Activated T-cell treated with anti-CD3 and anti-CD28 coated beads, Interleukin-2, amount 50 U/mL, for 72 hours (primary cell): ENCODE measurements at regions not wholly inside any gene's neighbourhood (a gene's known extent, or its start where the extent isn't known, plus 50 kb on each side); places are given as distances from the start of the nearest gene placed in this dataset.

Source experiments
- ATAC-seq, 2 donors: fragments of 150-1000 bp; cut with Tn5 transposase; replicated peaks in 1 of 2; 2 replicates each; pipeline ENCODE4 v1.10.0; 2021; ENCODE audit warnings: moderate library complexity in 2 of 2, mild to moderate bottlenecking in 1 of 2
- DNase-seq, 2 donors: peaks; one replicate each; pipeline ENCODE4 v3.0.0; 2021 to 2022; ENCODE audit warnings: mixed read lengths in 1 of 2
- H3K27ac Mint-ChIP-seq: one replicate; pipeline ENCODE4 v1.8.0; 2022; ENCODE audit warnings: mild to moderate bottlenecking, moderate library complexity, mixed read lengths
- H3K27me3 Mint-ChIP-seq: one replicate; pipeline ENCODE4 v1.8.0; 2022; ENCODE audit warnings: low read depth, mixed read lengths
- H3K36me3 Mint-ChIP-seq, 2 donors: one replicate each; pipeline ENCODE4 v1.8.0; 2022; ENCODE audit warnings: mixed read lengths in 2 of 2, mild to moderate bottlenecking in 1 of 2; ENCODE audit not compliant: insufficient read depth in 2 of 2
- H3K4me1 Mint-ChIP-seq: one replicate; pipeline ENCODE4 v1.8.0; 2022; ENCODE audit warnings: low read depth, mixed read lengths
- H3K4me3 Mint-ChIP-seq, 2 donors: one replicate each; pipeline ENCODE4 v1.8.0; 2022; ENCODE audit warnings: mild to moderate bottlenecking in 2 of 2, mixed read lengths in 2 of 2, moderate library complexity in 2 of 2
- H3K9me3 Mint-ChIP-seq, 2 donors: one replicate each; pipeline ENCODE4 v1.8.0; 2022; ENCODE audit warnings: mixed read lengths in 2 of 2

- Mint-ChIP-seq H3K27me3 (no peaks in the 10 kb centered on the region), H3K4me3 (no peak overlapping the region), H3K27ac (no peak overlapping the region), H3K9me3 (peaks cover 3 to 6% of the 10 kb centered on the region in 2 donors), H3K36me3 (no peaks in the 10 kb centered on the region), H3K4me1 (no peaks in the 10 kb centered on the region)
- no peak for DNase-seq
- ATAC-seq = no peak
These were observed 1280.1 kb downstream of the KCNT2 start for GRCh38 chr1:195328102-195328501.

GRCh38 chr1:195327361-195327760 is 1280.9 kb downstream of the KCNT2 start:
- Mint-ChIP-seq H3K4me1 (no peaks in the 10 kb centered on the region), H3K36me3 (no peaks in the 10 kb centered on the region), H3K27me3 (no peaks in the 10 kb centered on the region)

GRCh38 chr1:195326325-195326724 is 1281.9 kb downstream of the KCNT2 start:
- H3K27ac Mint-ChIP-seq = no peak overlapping the region
- H3K4me1 Mint-ChIP-seq = no peaks in the 10 kb centered on the region
- no peaks in the 10 kb centered on the region for H3K27me3 Mint-ChIP-seq
- ATAC-seq (no peak), DNase-seq (no peak)
- no peaks in the 10 kb centered on the region for H3K36me3 Mint-ChIP-seq
- no peak overlapping the region for H3K4me3 Mint-ChIP-seq
- peaks cover 1 to 5% of the 10 kb centered on the region in 2 donors for H3K9me3 Mint-ChIP-seq

More at GRCh38 chr1:195327361-195327760, 1280.9 kb downstream of the KCNT2 start:
- Mint-ChIP-seq H3K27ac (no peak overlapping the region), H3K4me3 (no peak overlapping the region), H3K9me3 (peaks cover 3 to 5% of the 10 kb centered on the region in 2 donors)
- no peak for DNase-seq
- ATAC-seq = no peak

GRCh38 chr1:195325181-195325580 is 1283.1 kb downstream of the KCNT2 start:
- H3K4me3 Mint-ChIP-seq = no peak overlapping the region
- peaks cover 3 to 8% of the 10 kb centered on the region in 2 donors for H3K9me3 Mint-ChIP-seq
- no peaks in the 10 kb centered on the region for H3K36me3 Mint-ChIP-seq
- DNase-seq (no peak), ATAC-seq (no peak)
- no peaks in the 10 kb centered on the region for H3K4me1 Mint-ChIP-seq
- H3K27ac Mint-ChIP-seq = no peak overlapping the region
- no peaks in the 10 kb centered on the region for H3K27me3 Mint-ChIP-seq

- no peaks in the 10 kb centered on the region for H3K27me3 Mint-ChIP-seq
- no peaks in the 10 kb centered on the region for H3K36me3 Mint-ChIP-seq
- H3K9me3 Mint-ChIP-seq = peaks cover 0 to 2% of the 10 kb centered on the region in 2 donors
- no peak for DNase-seq
- H3K4me3 Mint-ChIP-seq = no peak overlapping the region
- ATAC-seq = no peak
- no peaks in the 10 kb centered on the region for H3K4me1 Mint-ChIP-seq
- no peak overlapping the region for H3K27ac Mint-ChIP-seq
These were observed 1302.0 kb downstream of the KCNT2 start for GRCh38 chr1:195306281-195306680.

DNA sequence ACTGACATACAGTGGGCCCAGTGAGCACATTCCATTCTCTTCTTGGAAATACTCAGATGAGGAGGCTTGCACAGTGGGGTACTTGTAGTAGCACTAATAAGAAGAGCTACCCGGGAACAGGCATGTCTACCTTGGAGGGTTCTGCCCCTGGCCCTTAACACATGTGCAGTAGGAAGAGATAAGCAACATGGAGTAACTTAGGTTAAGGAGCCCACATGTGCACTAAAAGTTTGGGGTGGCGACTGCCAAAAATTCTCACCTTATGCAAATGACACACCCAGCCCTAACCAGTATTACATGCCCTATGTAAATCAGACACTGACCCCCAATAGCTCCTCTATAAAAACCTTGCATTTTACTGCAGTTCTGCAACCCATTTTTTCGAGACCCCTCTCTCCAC is 1313.3 kb downstream of the KCNT2 start:
- no peaks in the 10 kb centered on the region for H3K36me3 Mint-ChIP-seq
- H3K4me1 Mint-ChIP-seq = no peaks in the 10 kb centered on the region
- H3K27ac Mint-ChIP-seq = no peak overlapping the region
- H3K27me3 Mint-ChIP-seq = no peaks in the 10 kb centered on the region
- DNase-seq (no peak), ATAC-seq (no peak)
- no peaks in the 10 kb centered on the region for H3K9me3 Mint-ChIP-seq
- H3K4me3 Mint-ChIP-seq = no peak overlapping the region

GRCh38 chr1:195278644-195279043 is 1329.6 kb downstream of the KCNT2 start:
- Mint-ChIP-seq H3K9me3 (no peaks in the 10 kb centered on the region), H3K36me3 (no peaks in the 10 kb centered on the region), H3K4me1 (no peaks in the 10 kb centered on the region), H3K27me3 (no peaks in the 10 kb centered on the region), H3K4me3 (no peak overlapping the region), H3K27ac (no peak overlapping the region)
- DNase-seq (no peak), ATAC-seq (no peak)

DNA sequence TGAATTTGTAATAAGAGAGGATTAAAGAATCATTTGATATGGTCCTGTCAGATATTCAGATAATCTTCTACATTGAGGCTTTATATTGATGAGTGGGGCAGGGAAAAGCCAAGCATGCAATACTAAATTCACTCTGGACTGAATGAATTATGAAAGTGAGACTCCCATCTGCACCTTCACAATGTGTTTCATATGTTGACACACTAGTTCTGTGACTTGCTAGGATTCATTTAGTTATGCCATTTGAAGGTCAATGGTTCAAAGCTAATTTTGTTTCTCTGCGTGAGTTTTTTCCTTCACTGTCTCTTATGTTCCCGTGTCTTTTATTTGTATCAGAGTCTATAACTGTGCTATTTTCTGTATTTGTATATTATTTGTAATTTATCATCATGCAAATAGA is 1332.5 kb downstream of the KCNT2 start:
- Mint-ChIP-seq H3K4me1 (no peaks in the 10 kb centered on the region), H3K9me3 (no peaks in the 10 kb centered on the region), H3K36me3 (no peaks in the 10 kb centered on the region), H3K27me3 (no peaks in the 10 kb centered on the region), H3K27ac (no peak overlapping the region), H3K4me3 (no peak overlapping the region)
- DNase-seq (no peak), ATAC-seq (no peak)

- H3K9me3 Mint-ChIP-seq = peaks cover 0 to 5% of the 10 kb centered on the region in 2 donors
These were observed 1356.3 kb downstream of the KCNT2 start for GRCh38 chr1:195251900-195252299.

GRCh38 chr1:195243492-195243891 is 1364.7 kb downstream of the KCNT2 start:
- Mint-ChIP-seq H3K27ac (no peak overlapping the region), H3K4me1 (no peaks in the 10 kb centered on the region), H3K36me3 (no peaks in the 10 kb centered on the region), H3K4me3 (no peak overlapping the region), H3K9me3 (no peaks in the 10 kb centered on the region), H3K27me3 (no peaks in the 10 kb centered on the region)
- no peak for ATAC-seq
- no peak for DNase-seq

More at GRCh38 chr1:195251900-195252299, 1356.3 kb downstream of the KCNT2 start:
- Mint-ChIP-seq H3K4me1 (no peaks in the 10 kb centered on the region), H3K4me3 (no peak overlapping the region), H3K36me3 (no peaks in the 10 kb centered on the region), H3K27me3 (no peaks in the 10 kb centered on the region), H3K27ac (no peak overlapping the region)
- ATAC-seq = no peak
- no peak for DNase-seq

DNA sequence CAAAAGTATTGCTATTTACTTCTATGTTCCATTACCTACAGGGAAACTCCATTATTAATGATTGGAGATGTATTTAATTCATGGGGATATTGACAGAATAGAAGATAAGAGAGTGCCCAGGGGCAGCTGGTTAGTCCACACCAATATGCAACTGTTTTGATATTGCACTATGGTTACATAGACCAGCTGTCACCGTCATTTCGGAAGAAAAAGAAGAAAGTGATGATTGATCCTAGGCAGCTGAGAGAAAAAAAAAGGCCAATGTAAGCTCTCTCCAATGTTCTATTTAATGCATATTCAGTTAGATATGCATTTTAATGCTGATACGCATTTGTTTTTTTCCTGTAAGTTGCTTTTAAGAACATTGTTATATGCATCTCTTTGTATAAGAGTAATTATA is 1367.2 kb downstream of the KCNT2 start:
- no peak overlapping the region for H3K27ac Mint-ChIP-seq
- no peak for ATAC-seq

GRCh38 chr1:195238313-195238712 is 1369.9 kb downstream of the KCNT2 start:
- H3K9me3 Mint-ChIP-seq = no peaks in the 10 kb centered on the region
- ATAC-seq = no peak
- no peaks in the 10 kb centered on the region for H3K36me3 Mint-ChIP-seq
- no peak overlapping the region for H3K4me3 Mint-ChIP-seq
- no peak for DNase-seq
- H3K4me1 Mint-ChIP-seq = no peaks in the 10 kb centered on the region
- H3K27ac Mint-ChIP-seq = no peak overlapping the region
- H3K27me3 Mint-ChIP-seq = no peaks in the 10 kb centered on the region

More for the DNA sequence above, 1367.2 kb downstream of the KCNT2 start:
- Mint-ChIP-seq H3K4me3 (no peak overlapping the region), H3K9me3 (no peaks in the 10 kb centered on the region), H3K36me3 (no peaks in the 10 kb centered on the region), H3K4me1 (no peaks in the 10 kb centered on the region), H3K27me3 (no peaks in the 10 kb centered on the region)
- DNase-seq = no peak

- no peak overlapping the region for H3K4me3 Mint-ChIP-seq
- no peaks in the 10 kb centered on the region for H3K36me3 Mint-ChIP-seq
- no peak for DNase-seq
These were observed 1371.0 kb downstream of the KCNT2 start for GRCh38 chr1:195236991-195237889.

More at GRCh38 chr1:195236991-195237889, 1371.0 kb downstream of the KCNT2 start:
- no peak for ATAC-seq
- H3K9me3 Mint-ChIP-seq = no peaks in the 10 kb centered on the region
- no peaks in the 10 kb centered on the region for H3K4me1 Mint-ChIP-seq
- no peak overlapping the region for H3K27ac Mint-ChIP-seq
- H3K27me3 Mint-ChIP-seq = no peaks in the 10 kb centered on the region
